IMR-90 (cell line): ENCODE measurements at regions not wholly inside any gene's neighbourhood (a gene's known extent, or its start where the extent isn't known, plus 50 kb on each side); places are given as distances from the start of the nearest gene placed in this dataset.

Experiments used
- ATAC-seq: fragments of 200-7000 bp; cut with Tn5 transposase; 2 replicates; pipeline ENCODE4 v1.9.1; 2020; ENCODE audit warnings: low read depth, mild to moderate bottlenecking, moderate library complexity
- BruUV-seq: library from RNA; stranded (reverse); fragments of 400-500 nt; replicated peaks from 2 replicates; lab custom pipeline; 2021; lab: Mats Ljungman, UMichigan
- CTCF ChIA-PET: fragments of 300-600 bp; formaldehyde crosslinking; extraction: SDS; loops from one replicate; lab custom pipeline; 2021; ENCODE audit warnings: antibody characterized with exemption; lab: Yijun Ruan, JAX
- POLR2A ChIA-PET: fragments of 300-600 bp; sonication (Branson Sonifier 250); formaldehyde crosslinking; loops from one replicate; lab custom pipeline; 2022; ENCODE audit warnings: antibody characterized with exemption; ENCODE audit not compliant: unreplicated experiment; lab: Charles Lee
- DNase-seq: peaks from one replicate; pipeline ENCODE4 v3.0.0; 2013
- H2AFZ ChIP-seq: replicated peaks from 2 replicates; pipeline ENCODE3; 2013; ENCODE audit warnings: low read length, mild to moderate bottlenecking; ENCODE audit not compliant: poor library complexity
- H2AK5ac ChIP-seq: 2 replicates; pipeline ENCODE4 v1.6.1; 2013; ENCODE audit warnings: low read depth, low read length, inconsistent platforms
- H2AK9ac ChIP-seq: replicated peaks from 2 replicates; pipeline ENCODE3; 2013; ENCODE audit warnings: mild to moderate bottlenecking, low read depth, low read length, moderate library complexity; ENCODE audit not compliant: poor library complexity
- H2BK120ac ChIP-seq: 2 replicates; pipeline ENCODE4 v1.6.1; 2013; ENCODE audit warnings: low read depth, low read length, inconsistent platforms
- H2BK15ac ChIP-seq: 3 replicates; pipeline ENCODE4 v1.6.1; 2013; ENCODE audit warnings: low read depth, low read length, inconsistent platforms
- H2BK20ac ChIP-seq: 2 replicates; pipeline ENCODE4 v1.6.1; 2013; ENCODE audit warnings: low read depth, mild to moderate bottlenecking, inconsistent platforms, low read length, moderate library complexity
- H2BK5ac ChIP-seq: 2 replicates; pipeline ENCODE4 v1.6.1; 2013; ENCODE audit warnings: mild to moderate bottlenecking, low read depth, low read length, inconsistent platforms; ENCODE audit not compliant: poor library complexity, severe bottlenecking
- H3K14ac ChIP-seq: replicated peaks from 2 replicates; pipeline ENCODE4 v1.6.1; 2013; ENCODE audit warnings: low read depth, low read length, inconsistent platforms
- H3K18ac ChIP-seq: 2 replicates; pipeline ENCODE4 v1.6.1; 2013; ENCODE audit warnings: low read depth, low read length, control low read depth
- H3K23ac ChIP-seq: 2 replicates; pipeline ENCODE4 v1.6.1; 2013; ENCODE audit warnings: low read depth, low read length, inconsistent platforms
- H3K27ac ChIP-seq: 2 replicates; pipeline ENCODE4 v1.5.1; 2013; ENCODE audit warnings: mild to moderate bottlenecking, control low read depth, low read length; ENCODE audit not compliant: insufficient read depth
- H3K27me3 ChIP-seq: 2 replicates; pipeline ENCODE4 v1.6.1; 2013; ENCODE audit warnings: low read length; ENCODE audit not compliant: control insufficient read depth, insufficient read depth
- H3K36me3 ChIP-seq: 2 replicates; pipeline ENCODE4 v1.6.1; 2013; ENCODE audit warnings: low read length, mixed read lengths; ENCODE audit not compliant: control insufficient read depth, insufficient read depth
- H3K4ac ChIP-seq: 2 replicates; pipeline ENCODE4 v1.6.1; 2013; ENCODE audit warnings: low read depth, low read length, inconsistent platforms
- H3K4me1 ChIP-seq: 2 replicates; pipeline ENCODE4 v1.6.1; 2013; ENCODE audit warnings: low read length, mixed read lengths; ENCODE audit not compliant: control insufficient read depth, insufficient read depth
- H3K4me2 ChIP-seq: 2 replicates; pipeline ENCODE4 v1.6.1; 2013; ENCODE audit warnings: low read depth, mild to moderate bottlenecking, control low read depth, low read length, moderate library complexity
- H3K4me3 ChIP-seq: 2 replicates; pipeline ENCODE4 v1.5.1; 2013; ENCODE audit warnings: low read depth, mild to moderate bottlenecking, control low read depth, low read length, moderate library complexity; ENCODE audit not compliant: insufficient read depth
- H3K56ac ChIP-seq: 2 replicates; pipeline ENCODE4 v1.6.1; 2013; ENCODE audit warnings: low read length, inconsistent platforms; ENCODE audit not compliant: insufficient read depth; ENCODE audit errors: extremely low read depth
- H3K79me1 ChIP-seq, 2 experiments: 2 replicates each; pipeline ENCODE4 v1.6.1; 2013; ENCODE audit warnings: low read length in 2 of 2, inconsistent platforms in 1 of 2, low read depth in 1 of 2
- H3K9ac ChIP-seq: 2 replicates; pipeline ENCODE4 v1.6.1; 2013; ENCODE audit warnings: low read depth, low read length, control low read depth
- H3K9me1 ChIP-seq: 2 replicates; pipeline ENCODE4 v1.6.1; 2013; ENCODE audit warnings: low read length, inconsistent platforms; ENCODE audit not compliant: insufficient read depth
- H3K9me3 ChIP-seq: 2 replicates; pipeline ENCODE4 v1.6.1; 2013; ENCODE audit warnings: low read length; ENCODE audit not compliant: control insufficient read depth, insufficient read depth
- H4K20me1 ChIP-seq: 2 replicates; pipeline ENCODE4 v1.6.1; 2013; ENCODE audit warnings: low read length, inconsistent platforms; ENCODE audit not compliant: insufficient read depth
- H4K5ac ChIP-seq: 2 replicates; pipeline ENCODE4 v1.6.1; 2013; ENCODE audit warnings: mild to moderate bottlenecking, low read depth, low read length, control low read depth
- H4K8ac ChIP-seq, 2 experiments: 2 replicates each; pipeline ENCODE4 v1.6.1; 2013; ENCODE audit warnings: low read depth in 2 of 2, low read length in 2 of 2, control low read depth in 1 of 2, inconsistent platforms in 1 of 2
- H4K91ac ChIP-seq: 2 replicates; pipeline ENCODE4 v1.6.1; 2013; ENCODE audit warnings: low read depth, low read length, inconsistent platforms; ENCODE audit not compliant: insufficient read depth
- BHLHE40 ChIP-seq: fragments of 150-350 bp; IDR thresholded peaks from 2 replicates; pipeline ENCODE4 v1.6.1; 2016; ENCODE audit warnings: mild to moderate bottlenecking, low read depth, low read length
- MAFK ChIP-seq: IDR thresholded peaks from 2 replicates; pipeline ENCODE4 v1.6.1; 2012; ENCODE audit warnings: low read depth, low read length, improper control_type of control experiment
- POLR2A ChIP-seq: IDR thresholded peaks from 2 replicates; pipeline ENCODE4 v1.6.1; 2012; ENCODE audit warnings: mild to moderate bottlenecking, low read depth, low read length
- RFX5 ChIP-seq: IDR thresholded peaks from 2 replicates; pipeline ENCODE4 v1.8.0; 2012; ENCODE audit warnings: low read depth, mild to moderate bottlenecking, low read length, moderate library complexity
- SMC3 ChIP-seq: fragments of 150-350 bp; IDR thresholded peaks from 2 replicates; pipeline ENCODE4 v1.6.1; 2016; ENCODE audit warnings: low read depth, mild to moderate bottlenecking, antibody characterized with exemption, low read length, moderate library complexity
- WGBS, 2 experiments: methylation state at CpG; one replicate each; pipeline versions ENCODE4 v1.1.5 to v1.1.7; 2013; ENCODE audit warnings: missing lambda C conversion rate in 2 of 2; ENCODE audit not compliant: insufficient read length in 1 of 2; ENCODE audit errors: extremely low coverage in 2 of 2; 5-methylcytosine and 5-hydroxymethylcytosine counted together
- dilution Hi-C: fragments of 300-500 bp; cut with HindIII; formaldehyde crosslinking; loops from one replicate; pipeline ENCODE4 v1.14.3; 2018; ENCODE audit warnings: low sequenced_read_pairs; ENCODE audit not compliant: unreplicated experiment
- in situ Hi-C: fragments of 300-500 bp; cut with MboI; formaldehyde crosslinking; loops from 3 replicates; pipeline ENCODE4 v1.14.3; 2019; ENCODE audit warnings: low sequenced_read_pairs, inconsistent platforms, mixed read lengths
- intact Hi-C: fragments of 100-400 bp; cut with micrococcal nuclease; formaldehyde crosslinking; loops from 2 replicates; pipeline ENCODE4 v1.10.0; 2022
- TF ChIP-seq, protein P1 (sequence below): fragments of 150-350 bp; IDR thresholded peaks from 2 replicates; pipeline ENCODE4 v1.6.1; 2016; ENCODE audit warnings: low read depth, mild to moderate bottlenecking, low read length, moderate library complexity, borderline replicate concordance

DNA sequence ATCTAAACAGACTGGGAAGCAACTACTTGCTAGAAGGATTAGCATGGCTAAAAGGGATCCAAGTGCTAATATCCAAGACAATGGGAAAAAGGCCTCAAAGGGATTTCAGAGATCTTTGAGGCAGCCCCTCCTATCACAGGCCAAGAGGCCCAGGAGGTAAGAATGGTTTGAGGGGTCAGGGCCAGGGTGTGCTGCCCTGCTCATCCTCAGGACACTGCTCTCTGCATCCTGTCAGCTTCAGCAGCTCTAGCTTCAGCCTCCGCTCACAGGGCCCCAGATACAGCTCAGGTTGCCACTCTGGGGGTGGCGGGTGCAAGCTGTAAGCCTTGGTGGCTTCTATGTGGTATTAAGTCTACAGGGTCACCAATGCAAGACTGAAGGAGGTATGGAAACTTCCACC lies 278.7 kb downstream of the PARP8 start:
- Histone ChIP-seq H3K14ac (no peak overlapping the region), H4K91ac (no peak overlapping the region), H2BK5ac (no peak overlapping the region), H2AK9ac (no peak overlapping the region), H3K4me1 (no peaks in the 10 kb centered on the region), H2BK120ac (no peak overlapping the region), H3K23ac (no peak overlapping the region), H3K4me3 (no peak overlapping the region), H3K56ac (no peak overlapping the region), H3K4ac (no peak overlapping the region), H3K9ac (no peak overlapping the region), H3K9me1 (no peaks in the 10 kb centered on the region), H3K36me3 (no peaks in the 10 kb centered on the region), H3K79me1 (no peaks in the 10 kb centered on the region), H2AFZ (no peak overlapping the region), H3K4me2 (no peak overlapping the region), H3K18ac (no peak overlapping the region), H4K8ac (no peak overlapping the region), H3K27me3 (no peaks in the 10 kb centered on the region), H2AK5ac (no peak overlapping the region), H2BK15ac (no peak overlapping the region), H4K5ac (no peak overlapping the region), H3K9me3 (no peaks in the 10 kb centered on the region), H4K20me1 (no peaks in the 10 kb centered on the region), H3K27ac (no peak overlapping the region), H2BK20ac (no peak overlapping the region)
- intact Hi-C loops (no loop called here), dilution Hi-C loops (no loop called here), in situ Hi-C loops (no loop called here)
- BruUV-seq, result no TSS peak
- POLR2A ChIA-PET, result no interaction called here
- no peak for TF ChIP-seq SMC3
- TF ChIP-seq BHLHE40, result no peak
- no peak for TF ChIP-seq POLR2A
- no peak for TF ChIP-seq MAFK
- TF ChIP-seq RFX5, result no peak
- TF ChIP-seq, protein P1, sequence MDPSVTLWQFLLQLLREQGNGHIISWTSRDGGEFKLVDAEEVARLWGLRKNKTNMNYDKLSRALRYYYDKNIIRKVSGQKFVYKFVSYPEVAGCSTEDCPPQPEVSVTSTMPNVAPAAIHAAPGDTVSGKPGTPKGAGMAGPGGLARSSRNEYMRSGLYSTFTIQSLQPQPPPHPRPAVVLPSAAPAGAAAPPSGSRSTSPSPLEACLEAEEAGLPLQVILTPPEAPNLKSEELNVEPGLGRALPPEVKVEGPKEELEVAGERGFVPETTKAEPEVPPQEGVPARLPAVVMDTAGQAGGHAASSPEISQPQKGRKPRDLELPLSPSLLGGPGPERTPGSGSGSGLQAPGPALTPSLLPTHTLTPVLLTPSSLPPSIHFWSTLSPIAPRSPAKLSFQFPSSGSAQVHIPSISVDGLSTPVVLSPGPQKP, result no peak
- no peak for ATAC-seq
- DNase-seq, result no peak
- CTCF ChIA-PET, result no interaction called here
- WGBS, 2 experiments, result no CpG with 5 or more reads among the region's 2 CpGs
